HG03066 (cell line): ENCODE measurements at regions not wholly inside any gene's neighbourhood (a gene's known extent, or its start where the extent isn't known, plus 50 kb on each side); places are given as distances from the start of the nearest gene placed in this dataset.

Experiments used
- ATAC-seq: cut with Tn5 transposase; IDR thresholded peaks from one replicate; pipeline ENCODE4 v1.9.1; 2021; ENCODE audit warnings: low read depth; ENCODE audit not compliant: unreplicated experiment

DNA sequence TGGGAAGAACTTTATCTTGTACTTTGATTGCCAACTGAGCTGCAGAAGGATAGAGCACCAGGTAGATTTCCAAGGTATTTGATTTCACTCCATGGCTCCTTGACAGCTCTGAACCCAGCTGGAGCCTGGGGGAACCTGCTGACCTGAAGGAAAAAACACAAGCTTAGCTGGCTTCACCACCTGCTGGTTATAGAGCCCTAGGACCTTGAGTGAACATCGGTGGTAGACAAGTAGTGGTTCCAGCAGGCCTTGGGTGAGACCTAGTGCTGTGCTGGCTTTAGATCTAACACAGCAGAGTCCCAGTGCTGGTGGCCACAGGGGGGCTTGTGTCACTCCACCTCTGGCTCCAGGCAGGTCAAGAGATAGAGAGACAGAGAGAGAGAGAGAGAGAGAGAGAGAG lies 1102.6 kb downstream of the ADGRL3 start:
- no peak for ATAC-seq

GRCh38 chr4:62301500-62301899 lies 1101.4 kb downstream of the ADGRL3 start:
- no peak for ATAC-seq

DNA sequence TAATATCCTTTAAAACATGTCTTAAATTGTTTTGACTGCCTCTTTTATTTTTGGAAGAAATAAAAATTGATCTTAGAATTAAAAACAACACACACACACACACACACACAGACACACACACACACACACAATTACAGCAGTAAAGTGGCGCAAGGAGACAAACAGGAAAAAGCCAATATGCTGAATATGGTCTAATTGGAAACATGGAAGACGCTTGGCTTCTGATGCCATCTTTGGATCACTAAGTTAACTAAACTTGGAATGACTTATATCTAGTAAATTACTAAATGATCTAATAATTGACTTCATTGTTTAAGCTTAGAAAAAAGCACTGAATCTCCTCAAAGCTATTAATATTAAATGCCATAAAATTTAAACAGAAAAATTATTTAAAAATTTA lies 1093.4 kb downstream of the ADGRL3 start:
- no peak for ATAC-seq

- no peak for ATAC-seq
Measured at GRCh38 chr4:62292911-62293310, 1092.8 kb downstream of the ADGRL3 start.

DNA sequence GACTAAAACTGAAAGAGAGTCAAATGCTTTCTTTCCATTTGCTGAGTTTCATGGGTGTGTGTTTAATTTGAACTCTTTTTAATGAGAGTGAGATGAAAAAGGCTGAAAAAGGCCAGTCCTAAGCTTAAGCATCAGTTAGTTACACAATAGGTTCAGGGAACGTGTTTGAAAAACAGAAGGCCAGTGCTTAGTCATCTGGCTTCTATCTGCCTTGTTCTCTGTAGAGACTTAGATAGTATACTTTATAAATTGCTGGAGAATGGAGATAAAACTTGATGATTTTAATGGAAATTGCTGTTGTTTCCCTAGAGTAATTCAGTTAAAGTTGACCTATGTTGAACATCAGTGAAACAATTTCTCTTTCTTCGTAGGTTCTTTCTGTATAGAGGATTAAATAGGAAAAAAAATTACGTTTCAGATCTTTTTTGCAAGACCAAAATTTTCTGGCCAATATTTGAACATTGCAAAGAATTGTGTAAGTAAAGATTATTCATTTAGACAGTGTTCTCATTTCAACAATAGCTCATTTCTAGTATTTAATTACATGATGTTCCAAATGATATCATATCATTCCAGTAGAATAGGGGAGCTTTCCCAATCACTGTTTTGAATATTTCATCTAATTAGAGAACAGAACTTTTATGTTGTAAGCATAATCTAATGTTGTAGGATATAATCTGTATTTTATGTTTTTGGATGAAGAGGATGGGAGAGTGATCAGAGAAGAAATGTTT lies 1088.8 kb downstream of the ADGRL3 start:
- no peak for ATAC-seq

GRCh38 chr4:62285026-62285425 lies 1084.9 kb downstream of the ADGRL3 start:
- no peak for ATAC-seq

- ATAC-seq = no peak
Measured at GRCh38 chr4:62279689-62280088, 1079.6 kb downstream of the ADGRL3 start.

DNA sequence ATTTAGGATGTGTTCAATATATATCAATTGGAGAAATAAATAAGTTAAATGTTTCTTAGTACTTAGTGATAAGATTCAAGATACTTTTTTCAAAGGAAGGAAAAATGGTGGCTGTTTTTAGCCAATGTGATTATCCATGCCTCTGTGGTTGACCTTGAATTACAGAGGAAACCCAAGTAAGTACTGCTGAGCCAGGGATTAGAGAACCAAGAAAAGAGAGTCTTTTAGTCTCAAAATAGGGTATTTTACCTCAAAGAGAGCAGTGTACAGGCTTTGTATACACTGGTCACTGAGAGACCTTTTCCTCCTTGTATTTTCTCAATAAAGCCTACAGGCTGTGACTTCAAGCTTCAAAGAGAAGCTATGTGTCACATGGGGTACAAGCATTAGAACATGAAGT lies 1075.3 kb downstream of the ADGRL3 start:
- ATAC-seq = no peak

GRCh38 chr4:62274782-62275181 lies 1074.7 kb downstream of the ADGRL3 start:
- no peak for ATAC-seq

DNA sequence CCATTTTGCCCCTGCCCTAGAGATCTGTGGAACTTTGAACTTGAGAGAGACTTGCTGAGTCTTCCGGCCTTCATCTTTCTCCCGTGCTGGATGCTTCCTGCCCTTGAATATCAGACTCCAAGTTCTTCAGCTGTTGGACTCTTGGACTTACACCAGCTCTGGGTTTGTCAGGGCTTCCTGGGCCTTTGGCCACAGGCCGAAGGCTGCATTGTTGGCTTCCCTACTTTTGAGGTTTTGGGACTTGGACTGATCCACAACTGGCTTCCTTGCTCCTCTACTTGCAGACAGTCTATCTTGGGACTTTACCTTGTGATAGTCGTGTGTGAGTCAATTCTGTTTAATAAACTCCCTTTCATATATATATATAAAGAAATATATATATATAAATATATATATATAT lies 1071.0 kb downstream of the ADGRL3 start:
- no peak for ATAC-seq

GRCh38 chr4:62269918-62270317 lies 1069.8 kb downstream of the ADGRL3 start:
- ATAC-seq = no peak

DNA sequence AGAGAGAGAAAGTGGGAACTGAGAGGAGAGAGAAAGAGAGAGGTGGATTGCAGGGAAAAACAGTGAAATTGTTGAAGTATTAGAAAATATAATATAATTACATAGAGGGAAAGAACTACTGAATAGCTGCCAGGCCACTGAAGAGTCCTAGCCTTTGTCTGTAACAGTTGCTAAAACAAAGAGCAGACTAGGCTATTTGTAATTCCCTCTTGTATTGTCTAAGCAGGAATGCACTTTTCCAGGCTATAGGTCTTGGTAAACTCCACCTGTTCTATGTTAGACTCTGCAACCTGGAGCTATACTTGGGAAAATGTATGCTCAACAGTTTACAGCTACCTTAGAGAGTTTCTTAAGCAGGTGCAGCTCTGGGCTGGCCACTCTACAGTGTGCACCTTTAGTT lies 1063.3 kb downstream of the ADGRL3 start:
- ATAC-seq = no peak

DNA sequence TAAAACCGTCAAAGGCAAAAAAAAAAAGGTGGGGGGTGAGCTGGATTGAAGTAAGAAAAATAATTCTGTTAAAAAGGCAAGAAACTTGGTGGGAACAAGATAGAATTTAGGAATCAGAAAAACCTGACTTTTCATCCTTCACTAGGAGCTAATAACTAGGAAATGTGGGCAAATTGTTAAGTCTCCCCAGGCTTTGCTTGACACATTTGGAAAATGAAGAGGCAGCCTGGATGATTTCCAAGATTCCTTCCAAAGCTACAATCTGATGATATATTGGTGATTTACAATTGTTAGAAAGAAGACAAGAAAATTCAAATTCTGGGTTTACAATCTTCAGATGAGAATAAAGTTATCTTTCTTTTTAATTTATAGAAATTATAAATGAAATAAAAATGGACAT lies 1062.5 kb downstream of the ADGRL3 start:
- ATAC-seq = no peak

DNA sequence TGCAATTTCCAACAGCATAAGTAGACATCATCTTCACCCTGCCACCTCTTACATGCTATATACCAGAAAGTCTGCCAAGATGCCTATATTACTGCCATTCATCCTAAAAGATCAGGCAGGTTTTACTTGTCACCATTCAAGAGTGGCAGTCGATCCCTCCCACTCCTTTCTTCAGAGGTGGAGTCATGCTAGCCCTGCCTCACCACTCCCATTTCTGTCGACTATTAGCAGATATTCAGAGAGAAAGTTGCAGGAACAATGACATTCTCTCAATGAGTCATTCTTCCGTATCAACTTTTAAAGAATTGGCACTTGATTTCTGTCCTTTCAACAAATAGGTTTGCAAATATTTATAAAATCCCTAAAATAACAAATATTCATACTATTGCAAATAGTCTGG lies 1060.1 kb downstream of the ADGRL3 start:
- no peak for ATAC-seq

- ATAC-seq = no peak
Measured at GRCh38 chr4:62256479-62256878, 1056.4 kb downstream of the ADGRL3 start.

DNA sequence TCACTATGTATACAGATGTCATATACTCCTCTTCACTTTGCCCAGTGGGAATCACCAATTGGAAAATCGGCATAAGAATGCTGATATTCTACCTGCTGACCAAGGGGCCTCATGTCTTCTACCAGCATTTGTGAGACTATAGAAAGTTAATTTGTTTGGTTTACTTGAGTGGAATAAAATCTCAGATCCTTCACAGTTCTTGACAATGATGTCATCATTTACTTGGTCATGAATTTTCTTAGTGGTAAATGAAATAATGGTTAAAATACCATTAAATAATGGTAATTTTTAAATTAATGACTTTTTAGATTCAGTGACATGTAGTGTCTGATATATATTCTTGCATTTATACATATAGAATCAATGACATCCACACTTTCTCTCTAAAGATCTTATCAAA lies 1052.6 kb downstream of the ADGRL3 start:
- no peak for ATAC-seq

GRCh38 chr4:62250100-62250499 lies 1050.0 kb downstream of the ADGRL3 start:
- ATAC-seq = no peak

DNA sequence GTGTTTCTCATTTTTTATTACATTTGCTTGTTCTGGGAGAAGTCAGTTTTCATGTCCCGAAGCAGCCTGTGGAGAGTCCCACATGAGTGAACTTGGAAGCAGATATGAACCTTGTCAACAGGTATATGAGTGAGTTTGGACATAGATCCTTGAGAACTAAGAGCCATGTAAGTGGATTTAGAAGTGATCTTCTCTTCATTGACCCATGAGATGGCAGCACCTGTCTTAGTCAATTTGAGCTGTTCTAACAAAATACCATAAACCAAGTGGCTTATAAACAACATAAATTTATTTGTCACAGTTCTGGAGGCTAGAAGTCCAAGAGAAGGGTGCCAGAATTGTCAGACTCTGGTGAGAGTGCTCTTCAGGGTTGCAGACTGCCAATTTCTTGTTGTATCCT lies 1043.8 kb downstream of the ADGRL3 start:
- ATAC-seq = no peak

- ATAC-seq = no peak
Measured at GRCh38 chr4:62235911-62236310, 1035.8 kb downstream of the ADGRL3 start.

- no peak for ATAC-seq
Measured at GRCh38 chr4:62232814-62233213, 1032.7 kb downstream of the ADGRL3 start.

DNA sequence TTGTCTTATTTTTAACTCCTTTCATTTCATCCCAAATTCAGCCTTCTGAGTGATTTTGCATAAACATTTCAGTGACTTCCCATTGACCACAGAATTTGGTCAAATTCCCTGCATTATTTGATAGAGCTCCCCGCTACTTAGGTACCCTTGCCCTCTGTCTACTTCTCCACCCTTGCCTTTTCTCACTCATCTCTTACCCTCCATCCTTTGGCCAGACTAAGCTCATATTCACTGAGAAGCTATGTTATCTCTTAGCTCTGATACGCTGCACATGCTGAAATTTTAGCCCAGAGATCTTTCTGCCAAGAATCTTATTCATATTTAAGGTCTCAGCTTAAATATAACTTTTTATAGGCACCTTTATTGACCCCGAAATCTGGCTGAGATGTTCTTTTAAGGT lies 1031.9 kb downstream of the ADGRL3 start:
- no peak for ATAC-seq

DNA sequence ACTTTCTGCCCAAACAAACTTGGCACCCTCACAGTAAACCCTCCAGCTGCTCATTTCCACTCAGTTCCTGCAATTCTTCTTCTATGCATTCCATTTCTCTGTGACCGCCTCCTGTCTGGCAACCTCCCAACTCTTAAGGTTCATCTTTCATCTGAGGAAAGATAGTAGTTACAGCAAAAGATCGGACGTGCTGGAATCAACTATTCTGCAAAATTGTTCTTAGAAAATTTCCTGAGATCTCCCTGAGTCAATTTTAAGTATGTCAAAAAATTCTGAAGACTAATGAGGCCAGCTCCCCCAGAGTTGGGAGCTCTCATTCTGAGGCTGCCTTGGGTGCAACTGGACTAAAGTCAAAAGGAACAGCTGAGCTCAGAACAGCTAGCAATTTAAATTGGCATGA lies 1026.0 kb downstream of the ADGRL3 start:
- ATAC-seq = no peak

DNA sequence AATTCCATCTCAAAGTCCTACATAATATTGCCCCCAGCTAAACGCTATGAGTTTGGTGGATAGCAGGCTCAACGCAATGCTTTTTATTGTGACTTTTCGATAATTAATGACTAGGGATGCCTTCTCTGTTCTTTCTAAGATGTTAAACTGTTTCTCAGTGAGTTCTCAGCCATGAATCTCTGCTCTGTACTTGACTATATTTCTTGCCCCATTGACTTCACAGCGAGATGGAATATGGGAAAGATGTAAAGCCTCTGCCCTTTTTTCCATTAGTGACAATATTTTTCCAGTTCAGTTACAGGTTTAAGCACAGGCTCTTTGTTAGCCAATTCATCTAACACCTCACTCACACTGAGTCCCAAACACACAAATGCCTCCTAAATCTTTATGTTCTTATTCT lies 1022.0 kb downstream of the ADGRL3 start:
- ATAC-seq = no peak
